GM18508 (cell line): ENCODE measurements at regions not wholly inside any gene's neighbourhood (a gene's known extent, or its start where the extent isn't known, plus 50 kb on each side); places are given as distances from the start of the nearest gene placed in this dataset.
"Not testable (repeated sequence)": the region's sequence is repeated elsewhere in the genome, so short reads cannot be mapped to it uniquely, and the experiment has no call there.

ENCODE experiments used
- ATAC-seq: cut with Tn5 transposase; IDR thresholded peaks from one replicate; pipeline ENCODE4 v1.9.1; 2021; ENCODE audit warnings: moderate number of reproducible peaks; ENCODE audit not compliant: insufficient read depth, unreplicated experiment

DNA sequence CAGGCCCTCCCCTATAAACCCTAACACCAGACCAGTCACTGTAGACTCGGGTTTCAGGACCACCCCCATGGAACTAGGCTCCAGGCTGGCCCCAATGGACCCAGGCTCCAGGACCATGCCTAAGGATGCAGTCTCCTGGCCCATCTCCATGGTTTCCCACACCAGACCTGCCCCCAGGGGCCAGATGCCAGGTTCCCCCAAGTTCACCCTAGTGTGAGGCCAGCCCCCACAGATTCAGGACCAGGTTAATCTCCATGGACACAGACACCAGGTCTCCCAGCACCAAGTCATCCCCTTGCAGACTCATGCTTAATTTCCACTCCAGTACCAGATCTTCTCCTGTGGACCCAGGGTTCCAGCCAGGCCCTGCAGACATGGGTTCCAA is 103.8 kb upstream of the LANCL2 start:
- ATAC-seq: no peak

DNA sequence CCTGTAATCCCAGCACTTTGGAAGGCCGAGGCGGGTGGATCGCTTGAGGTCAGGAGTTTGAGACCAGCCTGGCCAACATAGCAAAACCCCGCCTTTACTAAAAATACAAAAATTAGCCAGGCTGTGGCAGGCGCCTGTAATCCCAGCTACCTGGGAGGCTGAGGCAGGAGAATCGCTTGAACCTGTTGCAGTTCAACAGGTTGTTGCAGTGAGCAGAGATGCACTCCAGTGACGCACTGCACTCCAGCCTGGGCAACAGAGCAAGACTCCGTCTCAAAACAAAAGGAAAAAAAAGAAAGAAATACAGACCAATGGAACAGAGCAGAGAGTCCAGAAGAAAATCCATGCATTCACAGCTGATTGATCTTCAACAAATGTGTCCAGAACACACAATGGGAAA is 99.8 kb upstream of the LANCL2 start:
- ATAC-seq: not testable (repeated sequence)

DNA sequence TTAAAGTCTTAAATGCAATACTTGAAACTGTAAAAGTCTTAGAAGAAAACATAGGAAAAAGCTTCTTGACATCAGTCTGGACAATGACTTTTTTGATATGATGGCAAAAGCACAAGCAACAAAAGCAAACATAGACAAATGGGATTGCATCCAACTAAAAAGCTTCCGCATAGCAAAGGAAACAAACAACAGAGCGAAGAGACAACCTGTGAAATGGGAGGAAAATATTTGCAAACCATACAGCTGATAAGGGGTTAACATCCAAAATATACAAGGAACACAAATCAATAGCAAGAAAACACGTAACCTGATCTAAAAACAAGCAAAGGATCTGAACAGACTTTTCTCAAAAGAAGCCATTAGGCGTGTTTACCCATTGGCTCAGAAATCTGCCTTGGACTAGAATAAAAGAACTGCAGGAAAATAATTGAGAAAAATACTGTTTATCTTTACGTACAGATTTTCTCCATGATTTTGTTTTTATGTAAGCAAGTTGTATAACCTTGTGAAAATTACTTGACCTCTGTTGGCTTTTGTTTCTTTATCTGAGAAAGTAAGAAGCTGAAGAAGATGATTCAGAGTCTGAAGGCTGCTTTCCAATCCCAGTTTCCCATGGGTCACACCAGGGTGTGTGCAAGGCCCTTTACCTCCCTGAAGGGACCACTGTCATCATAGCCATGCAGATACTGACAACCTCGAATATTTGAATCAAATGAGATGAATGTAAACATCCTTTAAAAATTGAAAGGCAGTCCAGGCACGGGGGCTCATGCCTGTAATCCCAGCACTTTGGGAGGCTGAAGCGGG is 99.1 kb upstream of the LANCL2 start:
- ATAC-seq: no peak

DNA sequence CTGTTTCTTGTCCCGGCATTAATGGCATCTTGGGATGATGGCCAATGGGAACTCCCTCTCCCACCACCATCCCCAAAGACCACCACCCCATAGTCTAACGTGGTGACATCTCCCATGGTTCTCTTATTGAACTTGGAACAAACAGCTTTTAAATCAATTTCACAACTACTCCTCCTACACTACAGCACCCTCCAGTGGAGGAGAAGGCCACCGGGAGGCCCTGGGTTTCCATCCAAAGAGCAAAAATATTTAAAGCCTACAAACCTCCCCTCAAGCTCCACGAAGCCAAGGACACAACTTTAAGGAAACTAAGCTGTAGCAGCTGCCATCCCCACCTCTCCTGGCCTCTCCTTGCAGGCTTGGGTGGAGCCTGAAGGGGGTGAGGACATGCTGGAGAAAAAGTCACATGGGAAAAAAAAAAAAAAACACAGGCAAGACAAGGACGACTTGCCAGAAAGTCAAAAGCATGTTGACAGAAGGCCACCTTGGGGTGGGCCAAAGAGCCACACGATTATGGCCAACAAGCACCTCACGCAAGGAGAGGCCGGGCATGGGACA is 94.0 kb upstream of the LANCL2 start:
- ATAC-seq: no peak

DNA sequence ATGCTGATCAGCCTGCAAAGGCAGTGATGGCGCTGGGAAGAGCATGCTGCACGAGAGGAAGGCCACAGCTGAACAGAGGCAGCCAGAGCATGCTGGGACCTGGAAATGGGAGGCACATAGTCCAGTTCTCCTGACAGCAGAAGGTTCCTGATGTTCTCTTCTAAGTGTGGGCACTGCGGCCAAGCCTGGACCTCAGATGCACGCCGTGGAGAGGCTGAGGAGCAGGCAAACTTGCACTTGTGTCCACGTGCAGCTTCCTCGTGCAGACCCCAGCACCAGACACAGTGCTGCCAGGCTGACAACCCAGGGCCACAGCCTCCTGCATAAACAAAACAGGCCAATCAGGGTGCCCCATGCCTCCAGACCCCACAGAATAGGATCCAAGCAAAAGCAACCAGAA is 93.5 kb upstream of the LANCL2 start:
- ATAC-seq: no peak

DNA sequence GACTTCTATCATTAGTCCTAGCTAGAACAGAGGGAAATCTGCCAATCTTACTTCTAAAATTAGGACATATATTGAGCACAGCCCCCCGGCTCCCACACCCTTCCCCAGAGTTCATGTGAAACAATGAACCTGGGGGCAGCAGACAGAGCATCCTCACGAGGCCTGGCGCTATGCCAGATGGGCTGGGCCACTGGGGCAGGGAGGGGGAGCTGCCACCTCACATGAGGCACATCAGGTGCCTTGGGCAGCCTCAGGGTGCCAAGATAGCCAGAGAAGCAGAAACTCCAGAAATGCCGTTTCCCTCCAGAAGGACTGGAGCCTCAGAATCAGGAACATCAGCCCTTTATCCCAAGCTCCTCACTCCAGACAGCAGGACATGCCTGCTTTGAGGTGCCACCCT is 92.8 kb upstream of the LANCL2 start:
- no peak for ATAC-seq

DNA sequence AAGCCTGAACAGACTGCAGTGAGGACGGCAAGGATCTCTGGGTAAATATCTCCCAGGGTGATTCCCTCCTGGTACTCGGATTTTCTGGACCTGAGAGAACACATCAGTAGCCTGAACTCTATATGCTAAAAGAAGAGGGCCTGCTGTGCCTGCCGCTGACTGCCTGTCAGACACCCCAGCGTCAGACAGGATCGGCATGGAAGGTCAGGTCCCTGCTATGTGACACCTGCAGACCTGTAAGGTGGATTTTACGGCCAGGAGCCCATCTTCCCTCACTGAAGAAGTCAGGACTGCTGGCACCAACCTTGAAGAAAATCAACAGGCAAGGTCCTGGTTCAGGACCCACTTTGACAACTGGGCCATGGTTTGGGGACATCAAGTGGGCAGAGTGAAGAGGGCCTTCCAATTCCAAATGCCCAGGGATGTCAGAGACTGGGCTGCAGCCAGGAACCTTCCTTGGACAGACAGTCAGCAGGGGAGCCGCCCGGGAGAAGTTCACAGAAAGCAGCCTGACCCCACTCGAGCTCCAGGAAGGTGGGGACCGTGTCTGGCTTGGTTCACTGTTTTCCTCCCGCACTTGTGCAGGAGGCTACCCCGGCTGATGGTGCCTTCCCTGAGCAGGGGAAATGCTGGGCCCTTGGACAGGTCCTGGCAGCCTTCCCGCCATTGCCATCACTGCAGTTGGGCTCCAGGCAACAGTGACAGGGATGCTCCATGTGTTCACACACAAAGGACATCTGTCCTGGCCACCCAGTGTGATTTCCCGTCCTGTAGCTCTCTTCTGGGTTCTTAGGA is 91.8 kb upstream of the LANCL2 start:
- ATAC-seq: no peak

DNA sequence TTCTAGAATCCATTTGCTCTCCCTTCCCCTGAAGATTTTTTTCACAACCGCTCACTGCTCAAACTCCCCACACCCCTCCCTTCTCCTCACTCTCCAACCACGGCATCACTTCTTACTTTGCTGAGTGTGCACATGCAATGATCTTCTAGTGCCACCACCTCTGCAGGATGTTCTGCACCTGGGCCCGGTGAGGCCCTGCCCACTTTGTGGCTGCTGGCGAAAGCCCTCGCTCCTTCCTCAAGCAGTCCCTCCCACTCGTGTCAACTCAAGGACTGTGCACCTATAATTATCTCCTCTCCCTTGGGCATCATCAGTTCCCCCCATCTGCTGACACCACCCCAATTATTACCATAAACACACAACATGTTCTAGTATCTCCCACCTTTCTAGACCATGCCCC is 91.0 kb upstream of the LANCL2 start:
- ATAC-seq: no peak

DNA sequence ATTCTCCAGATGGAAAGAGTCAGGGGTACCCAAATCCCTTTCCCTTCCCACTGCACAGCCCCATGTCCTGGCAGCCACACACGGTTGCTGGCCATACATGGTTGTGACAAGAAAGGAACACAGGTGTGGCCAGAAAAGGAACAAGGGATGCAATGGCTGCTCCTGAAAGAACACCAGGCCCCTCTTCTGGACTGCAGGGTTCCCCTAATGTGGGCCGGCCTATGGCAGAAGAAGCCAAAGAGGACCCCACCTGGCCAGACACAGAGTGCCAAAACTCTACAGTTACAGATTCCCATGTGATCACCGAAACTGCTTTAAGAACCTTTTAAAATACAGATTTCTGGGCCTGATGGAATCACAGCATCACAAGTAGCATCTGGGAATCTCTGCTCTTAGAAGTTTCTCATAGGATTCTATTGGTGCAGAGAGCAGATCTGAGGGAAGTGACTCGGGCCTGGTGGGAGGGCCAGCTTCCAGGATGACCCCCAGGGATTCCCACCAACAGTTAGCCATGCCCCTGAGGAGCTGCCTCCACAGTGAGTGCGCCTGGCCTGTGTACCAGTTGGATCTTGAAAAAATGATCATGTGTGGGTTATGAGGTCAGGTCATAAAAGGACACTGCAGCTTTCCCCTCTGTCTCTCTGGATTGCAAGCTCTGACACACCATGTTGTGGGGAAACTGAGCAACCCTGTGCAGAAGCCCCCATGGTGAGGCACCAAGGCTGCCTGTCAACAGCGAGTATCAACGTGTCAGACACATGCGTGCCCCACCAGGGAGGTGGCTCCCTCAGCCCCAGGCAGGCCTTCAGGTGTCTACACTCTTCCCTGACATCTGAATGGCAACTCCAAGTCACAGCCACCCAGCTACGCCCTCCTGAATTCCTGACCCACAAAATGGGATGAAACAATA is 89.6 kb upstream of the LANCL2 start:
- ATAC-seq: no peak

DNA sequence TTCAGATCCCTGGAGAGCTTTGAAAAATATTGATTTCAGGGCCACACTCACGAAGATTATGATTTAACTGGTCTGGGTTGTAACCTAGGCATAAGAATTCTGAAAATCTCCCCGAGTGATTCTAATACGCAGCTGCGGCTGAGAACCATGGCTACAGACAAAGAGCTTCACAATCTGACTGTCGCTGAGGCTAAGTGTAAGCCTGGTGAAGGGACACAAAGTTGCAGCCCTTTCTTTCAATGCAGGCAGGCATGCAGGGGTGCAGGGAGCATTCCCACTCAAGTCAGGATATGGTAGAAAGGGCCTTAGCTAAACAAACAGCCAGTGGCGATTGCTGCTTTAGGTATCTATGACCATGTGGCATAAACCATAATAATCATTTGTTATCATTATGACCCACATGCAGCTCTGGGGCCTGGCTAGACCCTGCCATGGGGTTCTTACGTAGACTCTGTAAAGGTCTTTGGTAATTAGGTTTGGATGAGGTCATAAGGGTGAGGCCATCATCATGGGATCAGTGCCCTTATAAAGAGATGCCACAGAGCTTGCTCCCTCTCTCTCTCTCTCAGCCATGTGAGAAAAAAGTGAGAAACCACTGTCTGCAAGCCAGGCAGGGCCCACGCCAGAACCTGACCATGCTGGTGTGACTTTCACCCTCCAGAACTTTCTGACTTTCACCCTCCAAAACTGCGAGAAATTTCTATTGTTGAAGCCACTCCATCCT is 88.4 kb upstream of the LANCL2 start:
- ATAC-seq: no peak

DNA sequence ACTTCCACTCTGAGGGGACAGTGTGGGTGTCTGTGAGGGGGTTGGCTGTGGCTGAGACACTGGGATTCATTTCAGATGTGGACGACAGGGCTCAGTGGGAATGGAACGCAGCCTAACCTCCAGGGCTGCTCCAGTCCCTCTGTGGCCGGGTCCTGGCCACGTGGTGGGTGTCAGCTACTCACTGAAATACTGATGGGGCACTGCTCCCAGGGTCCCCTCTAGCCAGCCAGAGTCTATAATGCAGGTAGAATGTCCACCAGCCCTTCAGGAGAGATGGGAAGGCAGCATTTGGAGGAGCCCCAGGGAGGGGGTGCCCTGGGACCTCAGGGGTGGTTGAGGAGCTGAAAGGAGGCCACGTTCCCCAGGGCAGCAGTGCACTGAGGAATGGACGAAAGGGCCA is 87.2 kb upstream of the LANCL2 start:
- ATAC-seq: no peak

DNA sequence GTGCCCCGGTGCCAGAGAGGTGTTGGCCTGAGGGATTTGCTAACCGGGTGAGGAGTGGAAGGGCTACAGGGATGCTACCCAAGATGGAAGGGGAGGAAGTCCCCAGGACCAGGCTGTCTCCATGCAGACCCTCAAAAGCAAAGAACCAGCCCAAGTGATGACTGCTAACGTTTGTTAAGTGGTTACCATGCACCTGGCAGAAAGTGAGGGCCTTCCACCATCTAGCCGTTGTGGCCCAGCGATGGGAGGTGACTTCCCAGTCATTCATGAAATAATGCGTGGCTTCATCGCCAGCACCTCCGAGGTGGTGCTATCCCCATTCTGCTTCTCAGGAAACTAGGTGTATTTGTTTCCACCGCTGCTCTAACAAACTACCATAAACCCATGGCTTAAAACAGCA is 86.8 kb upstream of the LANCL2 start:
- ATAC-seq: no peak

DNA sequence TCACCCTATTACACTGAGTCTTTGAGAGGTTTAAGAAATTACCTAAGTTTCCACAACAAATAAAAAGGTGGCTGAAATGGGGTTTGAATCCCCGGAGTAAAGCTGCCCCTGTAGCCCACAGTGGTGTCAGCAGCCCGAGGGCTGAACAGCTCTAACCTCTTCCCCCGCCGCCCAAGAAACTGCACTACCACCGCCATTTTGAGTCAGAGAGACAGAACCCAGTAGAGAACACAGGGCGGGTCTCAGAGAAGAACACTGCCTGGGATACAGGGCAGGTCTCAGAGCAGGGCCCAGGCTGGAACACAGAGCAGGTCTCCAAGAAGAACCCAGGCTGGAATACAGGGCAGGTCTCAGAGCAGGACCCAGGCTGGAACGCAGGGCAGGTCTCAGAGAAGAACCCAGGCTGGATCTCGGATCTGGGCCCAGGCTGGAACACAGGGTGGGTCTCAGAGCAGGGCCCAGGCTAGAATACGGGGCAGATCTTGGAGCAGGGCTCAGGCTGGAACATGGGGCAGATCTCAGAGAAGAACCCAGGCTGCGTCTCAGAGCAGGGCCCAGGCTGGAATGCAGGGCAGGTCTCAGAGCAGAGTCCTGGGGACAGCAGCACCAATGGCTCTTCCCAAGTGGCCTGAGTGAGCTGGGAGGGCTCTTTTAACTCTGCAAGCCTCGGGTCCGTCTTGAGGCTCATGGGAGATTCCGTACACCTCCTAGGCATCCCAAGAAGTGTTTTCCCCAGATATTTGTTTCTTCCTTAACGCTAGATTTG is 85.9 kb upstream of the LANCL2 start:
- ATAC-seq: no peak

DNA sequence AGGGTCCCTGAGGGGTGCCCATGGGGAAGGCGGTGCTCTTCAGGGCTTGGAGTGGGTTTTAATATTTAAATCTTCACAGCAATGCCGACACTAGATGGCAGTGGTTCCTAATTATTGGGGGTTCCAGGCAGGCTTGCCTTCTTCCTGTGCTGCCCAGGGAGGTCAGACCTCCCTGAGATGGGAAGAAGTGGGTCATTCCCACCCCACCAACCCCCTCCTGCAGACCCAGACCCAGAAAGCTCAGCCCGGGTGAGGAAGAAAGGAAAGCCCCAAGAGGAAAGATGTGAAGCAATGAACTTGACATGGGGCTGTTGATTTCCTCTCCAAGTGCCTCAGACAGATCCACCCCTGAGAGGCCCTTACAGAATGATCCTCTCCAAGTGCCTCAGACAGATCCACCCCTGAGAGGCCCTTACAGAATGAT is 85.1 kb upstream of the LANCL2 start:
- peak; percentile 89 for ATAC-seq

DNA sequence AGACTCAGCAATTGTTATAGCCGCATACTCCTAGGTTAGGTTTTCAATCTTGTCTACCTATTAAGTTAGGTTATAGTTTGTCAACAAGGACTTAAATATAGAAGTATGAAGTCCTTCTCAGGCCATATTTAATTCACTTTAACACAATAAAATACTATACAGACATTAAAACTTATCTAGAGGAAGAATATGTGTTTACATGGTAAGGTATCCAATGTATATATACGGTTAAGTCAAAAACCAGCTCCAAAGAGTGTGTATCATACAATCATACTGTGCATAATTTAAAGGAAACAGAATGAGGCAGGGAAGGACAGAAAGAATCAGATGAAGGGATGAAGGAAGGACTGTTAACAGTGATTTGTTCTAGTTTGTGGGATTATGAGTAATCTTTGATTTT is 79.5 kb upstream of the LANCL2 start:
- no peak for ATAC-seq

DNA sequence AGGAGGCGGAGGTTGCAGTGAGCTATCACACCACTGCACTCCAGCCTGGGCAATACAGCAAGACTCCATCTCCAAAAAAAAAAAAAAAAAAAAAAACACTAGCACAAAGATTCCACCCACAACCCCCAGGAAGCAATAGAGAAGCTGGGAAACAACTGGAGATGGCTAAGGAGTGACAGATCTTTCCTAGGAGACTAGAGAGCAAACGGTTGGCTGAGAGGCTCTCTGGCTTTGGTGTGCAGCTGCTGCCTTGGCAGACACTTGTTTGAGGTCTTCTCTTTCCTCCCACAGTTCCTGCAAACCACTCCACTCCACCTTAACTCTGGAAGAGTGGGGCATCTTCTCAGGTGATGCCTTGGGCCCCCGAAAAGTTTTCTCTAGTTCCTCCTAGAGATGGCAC is 78.5 kb upstream of the LANCL2 start:
- ATAC-seq: no peak

DNA sequence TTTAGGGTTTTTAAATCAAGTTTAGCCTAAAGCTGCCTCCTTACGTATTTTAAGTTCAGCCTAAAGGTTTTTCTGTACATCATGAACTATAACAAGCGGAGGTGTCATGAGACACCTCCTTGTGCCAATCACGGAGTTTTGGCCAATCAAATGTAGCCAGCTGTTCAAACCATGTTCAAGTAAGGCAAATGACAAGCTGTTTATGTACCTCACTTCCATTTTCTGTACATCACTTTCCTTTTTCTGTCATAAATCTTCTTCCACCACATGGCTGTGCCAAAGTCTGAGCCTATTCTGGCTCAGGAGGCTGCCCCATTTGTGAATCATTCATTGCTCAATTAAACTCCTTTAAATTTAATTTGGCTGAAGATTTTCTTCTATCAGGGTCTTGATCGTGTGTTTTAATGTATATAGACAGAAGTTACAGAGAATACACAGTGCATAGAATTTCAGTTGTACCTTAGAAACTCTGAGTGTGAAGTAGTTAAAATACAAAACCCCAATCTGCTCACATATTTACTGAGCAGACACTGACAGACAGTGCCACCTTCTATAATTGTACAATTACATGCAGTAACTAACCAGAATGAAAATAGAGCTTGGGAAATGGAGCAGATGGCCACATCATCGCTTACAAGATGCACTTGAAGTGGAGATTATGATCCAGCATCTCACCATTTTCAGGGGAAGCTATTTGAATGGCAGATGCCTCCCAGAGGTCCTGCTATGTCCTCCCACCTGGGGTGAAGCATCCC is 76.9 kb upstream of the LANCL2 start:
- ATAC-seq: no peak

DNA sequence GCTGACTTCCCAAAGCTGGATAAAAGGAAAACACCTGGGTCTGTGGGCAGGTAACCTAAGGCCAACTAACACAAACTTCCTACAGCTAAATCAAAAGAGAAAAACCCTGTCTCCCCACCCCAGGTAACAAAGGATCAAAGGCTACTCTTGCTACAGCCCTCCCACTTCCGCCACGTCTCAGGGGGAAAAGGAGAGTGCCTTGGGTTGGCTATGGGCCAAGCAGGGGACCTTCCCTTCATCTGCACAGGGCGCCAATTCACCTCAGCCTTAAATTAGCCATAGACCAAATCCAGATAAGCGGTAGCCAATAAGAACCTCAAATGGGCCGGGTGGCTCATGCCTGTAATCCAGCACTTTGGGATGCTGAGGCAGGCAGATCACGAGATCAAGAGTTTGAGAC is 69.1 kb upstream of the LANCL2 start:
- no peak for ATAC-seq
